Hematopoietic multipotent progenitor cell treated with erythropoietin and hydrocortisone succinate and interleukin-3 and kit ligand, for 17 days (in vitro differentiated cells): ENCODE measurements at regions not wholly inside any gene's neighbourhood (a gene's known extent, or its start where the extent isn't known, plus 50 kb on each side); places are given as distances from the start of the nearest gene placed in this dataset.

Source experiments
- DNase-seq: peaks from one replicate; pipeline ENCODE4 v3.0.0-alpha.2; 2015; ENCODE audit warnings: low spot score

DNA sequence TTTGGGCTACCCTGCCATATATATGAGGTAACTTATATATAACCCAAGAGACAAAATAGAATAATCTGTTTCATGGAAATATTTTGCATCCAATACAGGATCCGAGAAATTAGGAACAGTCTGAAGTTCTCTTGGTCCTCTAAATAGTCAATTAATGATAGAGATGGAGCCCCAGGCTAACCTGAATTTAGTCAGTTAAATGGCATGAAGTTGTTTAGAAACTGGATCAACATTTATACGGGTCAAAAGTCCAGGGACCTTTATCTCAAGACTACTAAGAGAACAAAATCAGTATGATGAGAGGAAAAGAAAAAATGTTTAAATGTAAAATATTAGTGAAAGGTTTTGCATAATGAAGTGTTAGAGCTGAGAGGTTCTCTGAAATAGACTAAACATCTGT lies 303.3 kb upstream of the ACTBL2 start:
- DNase-seq = no peak

DNA sequence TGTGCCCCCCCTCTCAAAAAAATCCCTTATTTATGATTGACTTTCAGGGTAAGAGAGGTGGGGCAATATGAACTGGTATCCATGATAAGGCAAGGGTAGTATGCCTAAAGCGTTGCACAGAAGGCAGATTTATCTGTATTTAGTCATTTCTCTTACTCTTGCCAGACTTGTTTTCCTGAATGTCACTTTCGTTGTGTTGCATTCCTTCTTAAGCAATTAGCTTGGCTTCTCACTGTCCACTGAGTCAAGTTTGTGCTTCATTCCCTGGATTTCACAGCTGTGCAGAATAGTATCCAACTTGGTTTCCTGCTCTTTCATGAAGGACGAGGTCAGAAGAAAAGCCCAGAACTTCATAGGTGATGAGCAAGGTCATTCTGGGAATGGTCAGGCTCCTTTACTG lies 301.5 kb upstream of the ACTBL2 start:
- DNase-seq = no peak

DNA sequence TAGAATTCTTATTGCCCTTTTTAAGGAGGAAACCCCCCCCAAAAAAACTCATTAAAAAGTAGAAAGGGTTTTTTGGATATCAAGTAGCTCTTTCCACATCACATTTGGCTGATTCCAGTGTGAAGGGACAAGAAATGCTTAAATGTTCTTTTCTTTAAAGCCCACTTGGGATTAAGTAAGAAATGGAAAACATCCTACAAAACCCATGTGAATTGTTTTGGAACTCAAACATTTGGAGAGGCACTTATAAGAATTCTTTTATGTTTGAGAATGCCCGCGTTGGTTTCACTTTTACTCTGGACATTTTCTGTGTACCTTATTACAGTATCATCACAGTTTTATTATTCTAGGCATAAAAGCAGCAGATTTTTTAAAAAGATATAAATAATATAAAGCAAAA lies 301.1 kb upstream of the ACTBL2 start:
- no peak for DNase-seq

DNA sequence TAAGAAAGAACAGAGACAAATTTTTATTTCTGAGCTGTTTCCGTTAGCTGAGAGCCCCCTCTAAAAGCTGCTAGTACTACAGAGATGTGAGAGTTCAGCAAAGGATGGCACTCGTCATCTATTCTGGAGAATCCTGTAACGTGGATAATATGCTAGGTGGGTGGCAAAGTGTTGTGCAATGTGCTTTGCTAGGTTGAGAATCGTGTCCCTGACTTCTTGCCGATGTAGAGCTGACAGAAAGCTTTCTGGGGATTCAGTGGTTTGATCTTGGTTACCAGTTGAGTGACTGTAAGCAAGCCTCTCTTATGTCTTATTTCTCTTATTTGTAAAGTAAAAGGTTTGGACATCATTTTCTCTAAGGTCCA lies 298.3 kb upstream of the ACTBL2 start:
- DNase-seq = no peak

DNA sequence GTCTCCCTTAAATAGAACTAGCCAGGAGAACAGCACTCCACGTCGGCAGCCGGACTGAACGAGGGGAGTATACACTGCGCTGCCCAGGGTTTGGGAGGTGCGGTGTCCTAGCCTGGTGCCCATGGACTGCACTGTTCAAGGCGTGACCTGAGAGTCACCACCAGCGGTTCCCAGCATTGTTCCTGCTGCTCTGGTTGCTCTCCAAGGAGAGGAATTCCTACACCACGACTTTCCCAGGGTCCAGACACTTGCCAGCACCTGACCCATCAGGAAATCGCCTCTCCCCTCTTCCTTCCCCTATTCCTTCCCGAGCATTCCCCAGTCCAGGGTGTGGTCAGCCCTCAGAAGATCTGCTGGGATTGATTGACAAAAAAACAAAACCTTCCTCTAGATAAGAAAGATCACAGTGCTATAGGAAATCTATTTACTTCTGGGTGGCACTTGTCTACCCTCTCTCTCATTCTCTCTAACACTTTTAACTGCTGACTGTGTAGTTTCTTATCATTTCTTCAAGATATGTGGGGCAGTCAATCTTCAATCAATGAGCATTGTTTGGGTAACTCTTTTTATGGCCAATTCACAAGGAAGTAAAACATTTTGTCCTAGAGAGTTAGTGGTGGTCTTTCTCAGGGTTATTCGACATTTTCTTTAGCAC lies 297.8 kb upstream of the ACTBL2 start:
- no peak for DNase-seq

DNA sequence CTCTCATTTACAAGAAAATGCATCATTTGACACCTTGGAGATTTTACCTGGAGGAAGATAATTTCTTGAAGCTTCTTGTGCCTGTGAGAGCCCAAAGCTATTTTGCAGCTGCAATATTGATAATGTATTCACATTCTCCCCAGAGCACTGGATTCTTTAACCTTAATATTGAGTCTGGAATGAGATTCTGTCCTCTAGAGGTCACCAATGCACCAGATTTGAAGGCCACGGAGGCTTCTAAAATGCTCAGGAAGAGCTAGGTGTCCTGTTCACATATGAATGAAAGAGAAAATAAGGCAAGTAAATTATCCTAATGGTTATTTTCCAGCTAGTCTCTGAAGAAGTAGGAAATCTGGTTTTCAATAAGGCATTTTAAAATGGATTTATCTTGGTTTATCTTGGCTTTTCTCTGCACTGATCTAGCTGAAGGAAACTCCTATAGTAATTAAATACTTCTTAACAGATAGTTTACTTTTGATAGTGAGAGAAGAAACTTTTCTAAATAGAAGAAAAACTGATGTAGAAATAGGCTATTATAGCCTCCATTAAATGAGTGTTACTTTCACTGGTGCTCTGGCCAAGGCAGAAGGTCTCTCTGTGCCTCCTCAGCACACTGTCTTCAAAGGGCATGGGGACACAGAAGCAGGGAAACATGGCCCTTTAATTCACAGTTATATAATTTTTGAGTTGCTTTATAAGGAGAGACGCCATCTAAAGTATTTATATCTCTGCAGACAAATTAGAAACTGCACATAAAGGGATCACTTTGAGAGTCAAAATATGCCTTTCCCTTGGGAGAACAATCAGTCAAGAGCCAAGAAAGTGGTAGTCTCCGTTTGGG lies 297.0 kb upstream of the ACTBL2 start:
- DNase-seq = no peak

DNA sequence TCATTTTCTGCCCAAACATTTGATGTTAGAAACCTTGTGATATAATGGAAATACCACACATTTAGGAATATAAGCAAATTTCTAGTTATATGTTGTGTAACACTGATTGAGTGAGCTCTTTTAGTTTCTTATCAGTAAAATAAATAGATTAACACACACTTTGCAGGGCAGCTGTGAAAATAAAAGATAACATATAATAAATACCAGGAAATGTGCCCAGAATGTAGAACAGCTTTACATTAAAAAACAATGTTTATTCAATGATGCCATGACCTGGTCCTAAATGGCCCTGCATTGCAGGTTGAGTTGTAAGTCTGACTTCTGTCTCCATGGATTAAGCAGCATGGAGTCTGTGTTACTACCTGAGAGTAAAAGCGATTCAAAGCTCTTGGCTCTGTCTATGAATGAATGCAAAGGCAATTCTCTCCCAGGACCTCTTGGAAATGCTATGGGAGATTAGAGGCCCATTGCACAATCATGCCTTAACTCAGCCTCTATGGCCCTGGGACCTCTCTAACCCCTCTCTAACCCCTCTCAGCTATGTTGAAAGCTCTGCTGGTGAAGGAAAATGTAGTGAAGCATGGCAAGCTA lies 296.0 kb upstream of the ACTBL2 start:
- no peak for DNase-seq

DNA sequence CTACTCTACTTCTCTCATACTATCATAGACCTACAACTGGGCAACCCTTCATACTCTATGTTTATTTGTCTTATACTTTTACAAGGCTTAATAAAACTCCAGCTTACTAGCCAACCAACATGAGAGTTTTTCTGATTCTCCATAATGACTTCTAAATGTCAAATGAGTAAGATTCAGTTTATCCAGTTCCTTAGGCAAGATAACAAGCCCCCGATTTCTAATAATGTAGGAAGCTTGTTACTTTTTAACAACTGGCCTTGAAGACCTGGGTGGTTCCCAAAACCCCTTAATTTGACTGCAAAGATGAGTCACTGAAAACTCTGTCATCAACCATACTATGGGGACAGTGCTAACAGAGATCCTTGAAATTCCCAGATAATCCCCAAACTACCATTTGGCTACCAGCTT lies 294.6 kb upstream of the ACTBL2 start:
- DNase-seq = no peak

DNA sequence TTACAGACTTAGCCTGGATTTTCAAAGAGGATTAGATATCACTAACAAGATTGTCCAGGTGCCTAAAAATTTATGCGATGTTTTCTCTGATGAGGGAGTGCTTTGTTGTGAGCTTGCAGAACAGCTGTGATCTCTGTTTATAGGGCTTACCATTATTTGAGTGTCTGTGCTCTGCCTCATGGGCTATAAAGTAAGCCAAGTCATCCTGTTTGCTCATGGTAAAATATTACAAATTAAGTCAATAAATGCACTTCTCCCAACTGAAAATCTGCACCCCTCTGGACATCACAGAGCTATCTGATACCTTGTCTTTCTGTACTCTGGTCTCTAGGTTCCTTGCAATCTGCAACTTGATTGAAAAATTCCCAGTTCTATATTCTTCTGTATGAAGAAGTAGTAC lies 293.4 kb upstream of the ACTBL2 start:
- no peak for DNase-seq

DNA sequence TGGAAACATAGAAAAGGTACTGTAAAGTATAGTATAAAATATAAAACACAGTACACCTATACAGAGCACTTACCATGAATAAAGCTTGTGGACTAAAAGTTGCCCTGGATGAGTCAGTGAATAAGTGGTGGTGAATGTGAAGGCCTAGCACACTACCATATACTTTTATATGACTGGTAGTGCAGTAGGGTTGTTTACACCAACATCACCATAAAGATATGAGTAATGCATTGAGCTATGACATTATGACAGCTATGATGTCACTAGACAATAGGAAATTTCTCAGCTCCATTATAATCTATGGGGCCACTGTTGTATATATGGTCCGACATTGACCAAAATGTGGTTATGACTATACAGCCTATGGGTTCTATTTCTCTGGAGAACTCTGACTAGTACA lies 291.8 kb upstream of the ACTBL2 start:
- no peak for DNase-seq

DNA sequence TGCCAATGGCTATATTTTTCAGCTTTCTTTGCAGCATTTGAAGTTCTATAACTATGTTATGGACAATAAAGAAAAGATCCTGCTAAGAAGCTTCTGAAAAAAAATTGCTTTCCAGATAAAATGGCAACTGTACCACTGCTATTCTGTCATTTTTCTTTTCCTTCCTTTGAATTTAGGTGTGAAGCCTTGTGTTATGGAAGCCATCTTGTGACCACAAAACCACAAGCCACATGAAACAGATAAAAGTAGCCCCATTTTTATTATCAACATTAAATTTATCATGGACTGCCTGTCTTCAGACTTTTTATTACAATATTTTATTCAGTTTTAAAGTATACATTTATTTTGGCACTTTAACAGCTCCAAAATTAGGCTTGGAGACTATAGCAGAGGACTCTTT lies 289.9 kb upstream of the ACTBL2 start:
- DNase-seq = no peak

DNA sequence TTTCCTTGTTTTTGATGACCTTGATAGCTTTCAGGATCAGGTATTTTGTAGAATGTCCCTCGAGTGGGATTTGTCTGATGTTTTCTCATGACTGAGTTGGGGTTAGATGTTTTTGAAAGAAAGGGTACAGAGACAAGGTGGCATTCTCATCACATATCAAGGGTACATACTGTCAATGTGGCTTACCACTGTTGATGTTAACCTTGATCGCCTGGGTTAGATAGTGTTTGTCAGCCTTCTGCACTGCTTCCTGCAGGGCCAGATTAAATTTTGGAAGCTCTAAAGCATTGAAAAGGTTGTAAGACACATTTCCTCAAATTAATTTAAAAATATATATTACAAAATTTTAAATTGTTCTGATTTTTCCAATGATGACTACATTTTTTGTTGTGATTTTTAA lies 287.4 kb upstream of the ACTBL2 start:
- DNase-seq = no peak

DNA sequence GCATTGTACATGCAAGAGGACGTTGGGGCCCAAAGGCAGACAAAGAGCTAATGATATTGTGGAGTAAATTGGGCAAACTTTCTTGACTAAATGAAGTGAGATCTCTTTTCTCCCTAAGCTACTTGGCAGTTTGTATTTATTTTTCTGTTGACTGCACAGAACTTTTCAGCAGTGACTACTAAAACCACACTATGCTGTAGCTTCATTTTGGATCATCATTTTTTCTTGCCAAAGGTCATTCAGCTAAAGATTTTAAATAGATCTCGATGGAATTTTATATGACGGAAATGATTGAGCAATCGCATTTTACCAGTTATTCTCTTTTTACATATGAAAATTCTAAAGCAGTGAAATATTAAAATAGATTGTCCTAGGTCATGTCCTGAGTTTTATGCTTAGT lies 286.1 kb upstream of the ACTBL2 start:
- DNase-seq = no peak

DNA sequence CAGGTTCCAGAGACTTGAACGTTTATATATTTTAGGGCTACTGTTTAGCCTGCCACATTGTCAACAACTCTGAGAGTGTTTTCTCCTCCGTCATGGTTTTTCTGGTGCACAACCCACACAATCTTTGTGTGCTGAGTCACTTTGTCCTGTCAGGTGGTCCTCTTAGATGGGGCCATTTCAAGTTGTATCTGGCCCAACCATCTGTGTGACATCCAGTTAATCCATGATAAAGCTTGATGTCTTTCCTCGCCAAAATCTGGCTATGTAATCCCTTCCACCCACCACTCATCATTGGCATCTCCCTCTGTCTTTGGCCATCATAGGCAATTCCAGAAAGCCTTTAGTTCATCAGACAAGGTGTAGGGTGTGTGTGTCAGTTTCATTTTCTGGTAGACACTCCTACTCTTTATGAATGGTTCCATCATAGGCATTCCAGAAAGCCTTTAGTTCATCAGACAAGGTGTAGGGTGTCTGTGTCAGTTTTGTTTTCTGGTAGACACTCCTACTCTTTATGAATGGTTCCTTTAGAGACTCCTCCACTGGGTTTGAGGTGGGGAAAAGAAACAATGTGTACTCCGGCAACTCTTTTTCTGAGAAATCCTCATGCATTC lies 282.0 kb upstream of the ACTBL2 start:
- DNase-seq = no peak

DNA sequence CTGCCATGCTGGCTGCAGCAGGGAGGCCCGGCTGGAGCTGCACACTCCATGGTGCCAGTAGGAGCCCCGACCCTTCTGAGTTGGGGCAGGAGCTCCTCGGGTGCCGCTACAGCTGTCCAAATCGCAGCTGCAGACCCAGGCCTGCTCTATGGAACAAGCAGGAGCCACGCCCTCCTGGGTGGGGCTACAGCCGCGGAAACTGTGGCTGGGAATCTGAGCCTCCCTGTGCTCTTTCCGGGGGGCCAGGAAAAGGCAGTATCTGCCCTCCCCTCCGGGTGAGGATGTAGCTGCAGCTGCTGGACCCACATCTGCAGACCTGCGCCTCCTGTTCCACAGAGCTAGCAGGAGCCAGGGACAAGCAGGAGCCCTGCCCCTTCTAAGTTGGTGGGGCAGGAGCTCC lies 278.9 kb upstream of the ACTBL2 start:
- no peak for DNase-seq

DNA sequence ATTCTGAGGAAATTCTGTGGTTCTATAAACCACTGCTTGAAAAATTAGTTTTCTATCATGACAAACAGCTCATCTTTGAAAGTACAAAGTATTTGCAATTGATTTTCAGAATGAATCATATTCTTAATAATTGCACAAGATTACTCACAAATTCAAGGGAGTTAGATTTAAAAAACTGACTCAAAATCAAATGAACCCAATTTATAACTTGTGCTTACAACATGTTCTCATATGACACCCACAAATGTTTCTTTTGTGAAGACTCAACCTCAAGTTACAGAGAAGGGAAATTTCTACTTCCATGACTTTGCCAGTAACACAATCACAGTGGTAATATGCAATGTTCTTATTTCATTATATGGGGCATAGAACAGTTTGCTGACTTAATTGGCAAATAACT lies 272.0 kb upstream of the ACTBL2 start:
- no peak for DNase-seq

DNA sequence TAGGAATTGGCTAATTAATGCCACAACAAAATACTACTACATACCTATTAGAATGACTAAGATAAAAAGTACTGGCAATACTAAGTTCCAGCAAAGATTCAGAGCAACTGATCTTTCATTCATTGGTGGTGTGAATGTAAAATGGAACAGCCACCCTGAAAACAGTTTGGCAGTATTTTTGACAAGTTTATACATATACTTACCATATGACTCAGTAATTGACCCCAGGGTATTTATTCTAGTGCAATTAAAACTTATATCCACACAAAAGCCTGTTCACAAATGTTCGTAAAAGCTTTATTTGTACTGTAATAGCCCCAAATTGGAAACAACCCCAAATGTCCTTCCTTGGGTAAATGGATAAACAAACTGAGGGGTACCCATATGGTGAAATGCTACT lies 270.8 kb upstream of the ACTBL2 start:
- no peak for DNase-seq

DNA sequence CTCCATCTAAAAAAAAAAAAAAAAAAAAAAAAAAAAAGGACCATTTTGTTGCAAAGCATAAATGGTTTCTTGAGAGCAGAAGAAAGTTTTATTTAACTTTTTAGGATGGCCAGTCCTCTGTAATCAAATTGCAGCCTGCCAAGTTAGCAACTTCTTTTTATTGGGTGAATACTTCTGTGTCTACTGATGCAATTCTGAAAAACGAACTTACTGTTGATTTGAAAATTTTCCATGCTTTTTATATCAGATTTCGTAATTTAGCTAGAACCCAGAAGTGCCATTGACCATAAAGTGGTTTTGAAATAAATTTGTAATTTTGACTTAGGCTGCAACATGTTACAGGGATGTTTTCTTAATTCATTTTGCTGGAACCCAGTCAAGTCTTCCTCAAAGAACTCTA lies 269.1 kb upstream of the ACTBL2 start:
- no peak for DNase-seq

DNA sequence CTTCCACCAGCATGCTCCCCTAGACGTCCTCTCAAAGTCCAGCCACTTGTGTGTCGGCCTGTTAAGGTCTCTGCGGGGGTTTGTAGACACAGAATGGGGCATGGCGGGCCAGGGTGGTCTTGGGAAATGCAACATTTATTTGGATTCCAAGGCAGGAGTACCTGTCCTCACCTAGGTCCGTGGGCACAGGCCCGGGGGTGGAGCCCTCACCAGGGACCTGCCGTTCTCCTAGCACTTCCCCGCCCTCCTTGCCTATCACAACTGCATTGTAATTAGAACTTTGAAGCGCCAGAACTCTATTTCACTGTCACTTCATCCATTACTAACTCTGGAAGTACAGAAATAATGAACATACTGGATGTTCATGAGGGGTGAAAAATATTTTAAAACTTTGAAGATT lies 268.3 kb upstream of the ACTBL2 start:
- no peak for DNase-seq

DNA sequence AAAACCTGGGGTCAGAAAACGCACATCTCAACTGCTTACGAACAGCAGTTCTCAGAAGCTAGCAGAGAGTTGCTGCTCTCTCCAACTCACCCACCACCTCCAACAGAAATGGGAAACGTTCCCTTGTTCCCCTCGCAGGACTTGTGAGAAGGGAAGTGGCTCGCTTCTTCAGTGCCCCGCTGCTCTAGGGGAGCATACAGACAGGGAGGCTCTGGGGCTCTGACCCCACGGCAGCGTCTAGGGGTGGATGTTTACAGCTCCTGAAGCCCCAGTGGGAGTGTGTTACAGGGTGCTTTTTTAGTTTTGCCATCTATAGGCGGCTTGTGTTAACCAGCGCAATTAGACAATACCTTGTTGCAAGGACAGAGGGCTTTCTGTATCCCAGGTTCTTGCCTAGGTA lies 267.7 kb upstream of the ACTBL2 start:
- no peak for DNase-seq

DNA sequence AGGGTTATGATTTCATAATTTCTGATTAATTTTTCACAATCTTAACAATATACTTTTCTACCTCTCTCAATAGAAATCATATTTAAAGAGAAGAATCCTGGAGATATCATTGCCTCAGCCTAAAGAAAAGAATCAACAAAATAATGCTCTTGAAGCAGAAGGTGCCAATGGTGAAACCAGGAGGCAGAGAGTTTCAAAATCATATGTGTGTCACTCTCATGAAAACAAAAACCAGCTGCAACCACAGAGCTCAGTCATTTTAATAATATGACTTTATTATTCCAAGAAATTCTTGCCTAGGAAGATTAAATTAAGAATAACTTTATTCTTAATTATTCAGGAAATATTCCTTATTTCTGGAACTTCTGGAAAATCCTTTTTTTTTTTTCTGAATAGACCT lies 266.8 kb upstream of the ACTBL2 start:
- no peak for DNase-seq

DNA sequence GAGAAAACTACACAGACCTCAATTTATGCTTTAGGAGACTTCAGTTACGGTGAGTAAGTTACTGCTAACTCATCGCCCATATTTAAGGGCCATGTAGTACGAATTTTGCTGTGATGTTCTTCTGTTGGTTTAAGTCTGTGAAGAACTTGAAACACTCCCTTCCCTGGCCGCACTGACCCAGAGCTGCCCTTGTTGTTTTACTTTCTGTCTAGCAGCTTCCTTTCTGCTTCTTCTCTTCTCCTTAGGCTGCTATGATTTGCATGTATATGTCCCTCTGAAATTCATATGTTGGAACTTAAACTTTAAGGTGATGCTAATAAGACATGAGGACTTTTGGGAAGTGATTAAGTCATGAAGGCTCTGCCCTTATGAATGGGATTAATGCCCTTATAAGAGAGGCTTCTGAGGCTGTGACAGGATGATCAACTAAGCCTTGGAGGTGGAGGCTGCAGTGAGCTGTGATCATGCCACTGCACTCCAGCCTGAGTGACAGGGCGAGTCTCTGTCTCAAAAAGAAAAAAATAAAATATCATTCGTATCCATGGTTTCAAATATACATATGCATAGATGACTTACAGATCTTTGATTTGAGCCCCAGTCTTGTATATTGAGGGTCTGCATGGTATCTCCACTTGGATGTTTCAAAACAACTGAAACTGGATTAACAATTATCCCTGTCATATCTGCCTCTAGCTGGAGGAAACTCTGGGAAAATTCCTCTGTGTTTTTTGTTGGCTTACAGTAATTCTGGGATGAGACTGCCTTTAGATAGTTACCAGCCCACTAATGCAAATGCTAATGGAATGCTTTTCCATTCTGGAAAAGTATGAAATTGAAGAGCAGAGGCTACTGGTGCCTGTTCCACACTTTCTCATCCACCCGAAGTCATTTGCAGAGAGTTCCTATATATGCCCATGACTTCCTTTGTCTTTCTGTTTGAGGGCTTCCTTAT lies 263.4 kb upstream of the ACTBL2 start:
- DNase-seq = no peak
